WTC11 (cell line): ENCODE measurements at regions not wholly inside any gene's neighbourhood (a gene's known extent, or its start where the extent isn't known, plus 50 kb on each side); places are given as distances from the start of the nearest gene placed in this dataset.

Source experiments
- ATAC-seq: fragments of 200-7000 bp; cut with Tn5 transposase; 2 replicates; pipeline ENCODE4 v1.10.0; 2021; ENCODE audit warnings: mild to moderate bottlenecking, moderate library complexity
- CTCF ChIA-PET: fragments of 300-600 bp; sonication (Branson Sonifier 250); formaldehyde crosslinking; loops from one replicate; lab custom pipeline; 2021; ENCODE audit warnings: antibody characterized with exemption; lab: Charles Lee
- POLR2A ChIA-PET: fragments of 350-600 bp; sonication (Branson Sonifier 250); formaldehyde crosslinking; loops from one replicate; lab custom pipeline; 2021; ENCODE audit warnings: antibody characterized with exemption; lab: Charles Lee
- DNase-seq: peaks from one replicate; pipeline ENCODE4 v3.0.0; 2021; ENCODE audit warnings: low spot score
- H3K27ac Mint-ChIP-seq: 2 replicates; pipeline ENCODE4 v1.8.0; 2021; ENCODE audit warnings: mixed read lengths
- H3K27me3 Mint-ChIP-seq: 2 replicates; pipeline ENCODE4 v1.8.0; 2021; ENCODE audit warnings: low read depth, mild to moderate bottlenecking, moderate library complexity, mixed read lengths
- H3K36me3 Mint-ChIP-seq: 2 replicates; pipeline ENCODE4 v1.8.0; 2021; ENCODE audit warnings: mixed read lengths
- H3K4me1 Mint-ChIP-seq: 2 replicates; pipeline ENCODE4 v1.8.0; 2022; ENCODE audit warnings: mixed read lengths
- H3K4me3 Mint-ChIP-seq: 2 replicates; pipeline ENCODE4 v1.8.0; 2021; ENCODE audit warnings: mild to moderate bottlenecking, moderate library complexity, mixed read lengths
- H3K9me3 Mint-ChIP-seq: 2 replicates; pipeline ENCODE4 v1.8.0; 2021; ENCODE audit warnings: mixed read lengths
- ATF1 ChIP-seq: sonication (generic); formaldehyde crosslinking; IDR thresholded peaks from 2 replicates; pipeline ENCODE4 v1.8.1; 2023; ENCODE audit warnings: mild to moderate bottlenecking, moderate library complexity, missing genetic modification reagents
- ETV6 ChIP-seq: sonication (generic); formaldehyde crosslinking; IDR thresholded peaks from 2 replicates; pipeline ENCODE4 v1.8.1; 2022; ENCODE audit warnings: mild to moderate bottlenecking, missing genetic modification reagents
- HMGA2 ChIP-seq: fragments of 250-450 bp; sonication (Bioruptor Pico); IDR thresholded peaks from 2 replicates; pipeline ENCODE4 v1.4.0; 2021; ENCODE audit warnings: mild to moderate bottlenecking, moderate library complexity
- IRF2 ChIP-seq: sonication (generic); formaldehyde crosslinking; IDR thresholded peaks from 2 replicates; pipeline ENCODE4 v1.8.0; 2022; ENCODE audit warnings: low read depth, missing genetic modification reagents, borderline replicate concordance
- JAZF1 ChIP-seq: fragments of 250-450 bp; sonication (Bioruptor Pico); IDR thresholded peaks from 2 replicates; pipeline ENCODE4 v1.9.0; 2021; ENCODE audit warnings: moderate library complexity, mild to moderate bottlenecking, inconsistent platforms
- NFE2L1 ChIP-seq: sonication (generic); formaldehyde crosslinking; IDR thresholded peaks from 2 replicates; pipeline ENCODE4 v1.8.1; 2023; ENCODE audit warnings: missing genetic modification reagents
- NFYB ChIP-seq: sonication (generic); formaldehyde crosslinking; conservative IDR thresholded peaks from 2 replicates; pipeline ENCODE4 v1.8.0; 2022; ENCODE audit warnings: low read depth, missing genetic modification reagents
- NR1H2 ChIP-seq: sonication (generic); formaldehyde crosslinking; IDR thresholded peaks from 2 replicates; pipeline ENCODE4 v1.9.0; 2021; ENCODE audit warnings: mild to moderate bottlenecking, moderate library complexity, missing genetic modification reagents
- ZNF138 ChIP-seq: sonication (generic); formaldehyde crosslinking; conservative IDR thresholded peaks from 2 replicates; pipeline ENCODE4 v1.8.1; 2022; ENCODE audit warnings: mild to moderate bottlenecking, moderate library complexity, missing genetic modification reagents
- ZNF232 ChIP-seq: sonication (generic); formaldehyde crosslinking; IDR thresholded peaks from 2 replicates; pipeline ENCODE4 v1.8.0; 2022; ENCODE audit warnings: mild to moderate bottlenecking, missing genetic modification reagents
- TF ChIP-seq, protein P1 (sequence below): sonication (generic); formaldehyde crosslinking; IDR thresholded peaks from 2 replicates; pipeline ENCODE4 v1.8.0; 2022; ENCODE audit warnings: mild to moderate bottlenecking, missing genetic modification reagents
- TF ChIP-seq, protein P2 (sequence below): sonication (generic); formaldehyde crosslinking; IDR thresholded peaks from 2 replicates; pipeline ENCODE4 v1.8.1; 2023; ENCODE audit warnings: mild to moderate bottlenecking, moderate library complexity, missing genetic modification reagents
- TF ChIP-seq, protein P3 (sequence below): fragments of 250-450 bp; sonication (Bioruptor Pico); IDR thresholded peaks from 2 replicates; pipeline ENCODE4 v1.8.0; 2021; ENCODE audit warnings: mild to moderate bottlenecking
- TF ChIP-seq, protein P4 (sequence below): fragments of 250-450 bp; sonication (Bioruptor Pico); IDR thresholded peaks from 2 replicates; pipeline ENCODE4 v2.1.2; 2022; ENCODE audit warnings: mild to moderate bottlenecking, moderate library complexity
- TF ChIP-seq, protein P5 (sequence below): fragments of 250-450 bp; sonication (Bioruptor Pico); IDR thresholded peaks from 2 replicates; pipeline ENCODE4 v1.9.0; 2021; ENCODE audit warnings: mild to moderate bottlenecking, borderline replicate concordance
- TF ChIP-seq, protein P6 (sequence below): sonication (generic); formaldehyde crosslinking; conservative IDR thresholded peaks from 2 replicates; pipeline ENCODE4 v1.8.1; 2022; ENCODE audit warnings: mild to moderate bottlenecking, missing genetic modification reagents
- TF ChIP-seq, protein P7 (sequence below): sonication (generic); formaldehyde crosslinking; IDR thresholded peaks from 2 replicates; pipeline ENCODE4 v1.8.0; 2022; ENCODE audit warnings: mild to moderate bottlenecking, missing genetic modification reagents

DNA sequence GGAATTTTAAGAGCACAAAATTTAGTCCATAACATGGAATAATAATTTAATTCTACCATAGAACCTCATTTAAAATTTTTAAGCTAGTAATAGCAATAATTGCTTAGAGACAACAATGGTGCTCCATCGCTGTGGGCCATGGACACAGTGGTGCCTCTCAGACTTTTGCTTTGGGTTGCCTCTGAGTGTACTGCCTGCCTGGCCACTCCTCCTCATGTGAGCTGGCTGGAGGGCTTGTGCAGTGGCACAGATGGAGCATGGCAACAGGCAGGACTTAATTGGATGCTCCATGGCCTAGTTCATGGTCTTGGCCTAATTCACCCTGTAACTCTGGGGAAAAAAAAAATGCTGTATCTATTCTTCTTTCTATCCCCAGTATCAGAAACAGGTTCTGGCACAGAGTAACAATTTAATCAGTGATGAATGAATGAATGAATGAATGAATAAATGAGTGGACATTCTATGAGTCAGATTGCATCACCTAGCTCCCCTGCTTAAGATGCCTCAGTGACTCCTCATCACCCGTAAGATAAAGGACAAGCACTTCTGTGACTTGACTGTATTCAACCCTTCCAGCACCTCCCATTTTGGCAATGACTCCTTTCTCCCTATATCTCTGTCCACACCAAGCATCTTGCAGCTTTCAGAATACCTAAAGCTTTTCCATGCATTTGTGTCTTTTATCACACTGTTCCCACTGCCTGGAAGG, 211.8 kb upstream of the SLC14A2 start (continued):
- TF ChIP-seq, protein P1, sequence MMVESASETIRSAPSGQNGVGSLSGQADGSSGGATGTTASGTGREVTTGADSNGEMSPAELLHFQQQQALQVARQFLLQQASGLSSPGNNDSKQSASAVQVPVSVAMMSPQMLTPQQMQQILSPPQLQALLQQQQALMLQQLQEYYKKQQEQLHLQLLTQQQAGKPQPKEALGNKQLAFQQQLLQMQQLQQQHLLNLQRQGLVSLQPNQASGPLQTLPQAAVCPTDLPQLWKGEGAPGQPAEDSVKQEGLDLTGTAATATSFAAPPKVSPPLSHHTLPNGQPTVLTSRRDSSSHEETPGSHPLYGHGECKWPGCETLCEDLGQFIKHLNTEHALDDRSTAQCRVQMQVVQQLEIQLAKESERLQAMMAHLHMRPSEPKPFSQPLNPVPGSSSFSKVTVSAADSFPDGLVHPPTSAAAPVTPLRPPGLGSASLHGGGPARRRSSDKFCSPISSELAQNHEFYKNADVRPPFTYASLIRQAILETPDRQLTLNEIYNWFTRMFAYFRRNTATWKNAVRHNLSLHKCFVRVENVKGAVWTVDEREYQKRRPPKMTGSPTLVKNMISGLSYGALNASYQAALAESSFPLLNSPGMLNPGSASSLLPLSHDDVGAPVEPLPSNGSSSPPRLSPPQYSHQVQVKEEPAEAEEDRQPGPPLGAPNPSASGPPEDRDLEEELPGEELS (CRISPR knock-in tag), result no peak
- TF ChIP-seq, protein P2, sequence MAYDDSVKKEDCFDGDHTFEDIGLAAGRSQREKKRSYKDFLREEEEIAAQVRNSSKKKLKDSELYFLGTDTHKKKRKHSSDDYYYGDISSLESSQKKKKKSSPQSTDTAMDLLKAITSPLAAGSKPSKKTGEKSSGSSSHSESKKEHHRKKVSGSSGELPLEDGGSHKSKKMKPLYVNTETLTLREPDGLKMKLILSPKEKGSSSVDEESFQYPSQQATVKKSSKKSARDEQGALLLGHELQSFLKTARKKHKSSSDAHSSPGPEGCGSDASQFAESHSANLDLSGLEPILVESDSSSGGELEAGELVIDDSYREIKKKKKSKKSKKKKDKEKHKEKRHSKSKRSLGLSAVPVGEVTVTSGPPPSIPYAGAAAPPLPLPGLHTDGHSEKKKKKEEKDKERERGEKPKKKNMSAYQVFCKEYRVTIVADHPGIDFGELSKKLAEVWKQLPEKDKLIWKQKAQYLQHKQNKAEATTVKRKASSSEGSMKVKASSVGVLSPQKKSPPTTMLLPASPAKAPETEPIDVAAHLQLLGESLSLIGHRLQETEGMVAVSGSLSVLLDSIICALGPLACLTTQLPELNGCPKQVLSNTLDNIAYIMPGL, result no peak

DNA sequence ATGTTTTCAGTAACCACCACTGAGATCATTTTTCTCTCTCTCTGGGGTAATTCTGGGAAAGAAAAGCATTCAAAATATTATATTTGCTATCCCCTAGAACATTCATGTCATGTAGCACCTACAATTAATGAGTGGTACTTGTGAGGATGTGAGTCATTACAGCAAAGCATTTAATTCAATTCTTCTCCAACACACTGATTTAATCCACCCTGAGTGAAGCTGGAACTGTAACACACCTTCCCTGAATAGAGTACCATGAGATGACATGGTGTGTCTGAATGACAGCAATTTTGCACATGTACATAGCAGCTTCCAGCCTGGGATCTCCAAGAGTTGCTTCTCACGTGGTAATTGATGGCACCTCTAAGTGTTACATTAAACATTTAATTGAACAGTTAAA, 207.1 kb upstream of the SLC14A2 start:
- H3K4me1 Mint-ChIP-seq, result 0 out of 2 replicates have a peak, but pooled peaks cover 3% of the 10 kb centered on the region
- H3K27me3 Mint-ChIP-seq, result no peaks in the 10 kb centered on the region; the same call in 1 of the 2 replicates
- peaks cover 19% of the 10 kb centered on the region for H3K9me3 Mint-ChIP-seq
- DNase-seq (no peak), ATAC-seq (no peak)
- CTCF ChIA-PET, result no interaction called here
- H3K36me3 Mint-ChIP-seq, result no peaks in the 10 kb centered on the region
- no peak overlapping the region for H3K27ac Mint-ChIP-seq
- no peak overlapping the region for H3K4me3 Mint-ChIP-seq
- TF ChIP-seq, protein P3, sequence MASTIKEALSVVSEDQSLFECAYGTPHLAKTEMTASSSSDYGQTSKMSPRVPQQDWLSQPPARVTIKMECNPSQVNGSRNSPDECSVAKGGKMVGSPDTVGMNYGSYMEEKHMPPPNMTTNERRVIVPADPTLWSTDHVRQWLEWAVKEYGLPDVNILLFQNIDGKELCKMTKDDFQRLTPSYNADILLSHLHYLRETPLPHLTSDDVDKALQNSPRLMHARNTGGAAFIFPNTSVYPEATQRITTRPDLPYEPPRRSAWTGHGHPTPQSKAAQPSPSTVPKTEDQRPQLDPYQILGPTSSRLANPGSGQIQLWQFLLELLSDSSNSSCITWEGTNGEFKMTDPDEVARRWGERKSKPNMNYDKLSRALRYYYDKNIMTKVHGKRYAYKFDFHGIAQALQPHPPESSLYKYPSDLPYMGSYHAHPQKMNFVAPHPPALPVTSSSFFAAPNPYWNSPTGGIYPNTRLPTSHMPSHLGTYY (CRISPR knock-in tag), result no peak
- TF ChIP-seq, protein P4, sequence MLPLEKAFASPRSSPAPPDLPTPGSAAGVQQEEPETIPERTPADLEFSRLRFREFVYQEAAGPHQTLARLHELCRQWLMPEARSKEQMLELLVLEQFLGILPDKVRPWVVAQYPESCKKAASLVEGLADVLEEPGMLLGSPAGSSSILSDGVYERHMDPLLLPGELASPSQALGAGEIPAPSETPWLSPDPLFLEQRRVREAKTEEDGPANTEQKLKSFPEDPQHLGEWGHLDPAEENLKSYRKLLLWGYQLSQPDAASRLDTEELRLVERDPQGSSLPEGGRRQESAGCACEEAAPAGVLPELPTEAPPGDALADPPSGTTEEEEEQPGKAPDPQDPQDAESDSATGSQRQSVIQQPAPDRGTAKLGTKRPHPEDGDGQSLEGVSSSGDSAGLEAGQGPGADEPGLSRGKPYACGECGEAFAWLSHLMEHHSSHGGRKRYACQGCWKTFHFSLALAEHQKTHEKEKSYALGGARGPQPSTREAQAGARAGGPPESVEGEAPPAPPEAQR, result no peak
- no peak for TF ChIP-seq IRF2
- TF ChIP-seq NR1H2 (CRISPR knock-in tag), result no peak
- TF ChIP-seq, protein P5, sequence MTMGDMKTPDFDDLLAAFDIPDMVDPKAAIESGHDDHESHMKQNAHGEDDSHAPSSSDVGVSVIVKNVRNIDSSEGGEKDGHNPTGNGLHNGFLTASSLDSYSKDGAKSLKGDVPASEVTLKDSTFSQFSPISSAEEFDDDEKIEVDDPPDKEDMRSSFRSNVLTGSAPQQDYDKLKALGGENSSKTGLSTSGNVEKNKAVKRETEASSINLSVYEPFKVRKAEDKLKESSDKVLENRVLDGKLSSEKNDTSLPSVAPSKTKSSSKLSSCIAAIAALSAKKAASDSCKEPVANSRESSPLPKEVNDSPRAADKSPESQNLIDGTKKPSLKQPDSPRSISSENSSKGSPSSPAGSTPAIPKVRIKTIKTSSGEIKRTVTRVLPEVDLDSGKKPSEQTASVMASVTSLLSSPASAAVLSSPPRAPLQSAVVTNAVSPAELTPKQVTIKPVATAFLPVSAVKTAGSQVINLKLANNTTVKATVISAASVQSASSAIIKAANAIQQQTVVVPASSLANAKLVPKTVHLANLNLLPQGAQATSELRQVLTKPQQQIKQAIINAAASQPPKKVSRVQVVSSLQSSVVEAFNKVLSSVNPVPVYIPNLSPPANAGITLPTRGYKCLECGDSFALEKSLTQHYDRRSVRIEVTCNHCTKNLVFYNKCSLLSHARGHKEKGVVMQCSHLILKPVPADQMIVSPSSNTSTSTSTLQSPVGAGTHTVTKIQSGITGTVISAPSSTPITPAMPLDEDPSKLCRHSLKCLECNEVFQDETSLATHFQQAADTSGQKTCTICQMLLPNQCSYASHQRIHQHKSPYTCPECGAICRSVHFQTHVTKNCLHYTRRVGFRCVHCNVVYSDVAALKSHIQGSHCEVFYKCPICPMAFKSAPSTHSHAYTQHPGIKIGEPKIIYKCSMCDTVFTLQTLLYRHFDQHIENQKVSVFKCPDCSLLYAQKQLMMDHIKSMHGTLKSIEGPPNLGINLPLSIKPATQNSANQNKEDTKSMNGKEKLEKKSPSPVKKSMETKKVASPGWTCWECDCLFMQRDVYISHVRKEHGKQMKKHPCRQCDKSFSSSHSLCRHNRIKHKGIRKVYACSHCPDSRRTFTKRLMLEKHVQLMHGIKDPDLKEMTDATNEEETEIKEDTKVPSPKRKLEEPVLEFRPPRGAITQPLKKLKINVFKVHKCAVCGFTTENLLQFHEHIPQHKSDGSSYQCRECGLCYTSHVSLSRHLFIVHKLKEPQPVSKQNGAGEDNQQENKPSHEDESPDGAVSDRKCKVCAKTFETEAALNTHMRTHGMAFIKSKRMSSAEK (CRISPR knock-in tag), result no peak
- no peak for TF ChIP-seq HMGA2
- TF ChIP-seq ATF1 (CRISPR knock-in tag), result no peak
- TF ChIP-seq NFYB, result no peak
- TF ChIP-seq JAZF1 (CRISPR knock-in tag), result no peak
- TF ChIP-seq ZNF232, result no peak
- TF ChIP-seq ETV6 (CRISPR knock-in tag), result no peak
- TF ChIP-seq, protein P6, sequence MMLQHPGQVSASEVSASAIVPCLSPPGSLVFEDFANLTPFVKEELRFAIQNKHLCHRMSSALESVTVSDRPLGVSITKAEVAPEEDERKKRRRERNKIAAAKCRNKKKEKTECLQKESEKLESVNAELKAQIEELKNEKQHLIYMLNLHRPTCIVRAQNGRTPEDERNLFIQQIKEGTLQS, result no peak
- no peak for TF ChIP-seq NFE2L1 (CRISPR knock-in tag)
- TF ChIP-seq, protein P7, sequence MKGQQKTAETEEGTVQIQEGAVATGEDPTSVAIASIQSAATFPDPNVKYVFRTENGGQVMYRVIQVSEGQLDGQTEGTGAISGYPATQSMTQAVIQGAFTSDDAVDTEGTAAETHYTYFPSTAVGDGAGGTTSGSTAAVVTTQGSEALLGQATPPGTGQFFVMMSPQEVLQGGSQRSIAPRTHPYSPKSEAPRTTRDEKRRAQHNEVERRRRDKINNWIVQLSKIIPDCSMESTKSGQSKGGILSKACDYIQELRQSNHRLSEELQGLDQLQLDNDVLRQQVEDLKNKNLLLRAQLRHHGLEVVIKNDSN, result no peak
- no peak for TF ChIP-seq ZNF138 (CRISPR knock-in tag)
- POLR2A ChIA-PET, result no interaction called here
